WTC11 (cell line): ENCODE measurements at regions not wholly inside any gene's neighbourhood (a gene's known extent, or its start where the extent isn't known, plus 50 kb on each side); places are given as distances from the start of the nearest gene placed in this dataset.

ENCODE experiments used
- CTCF ChIP-seq: fragments of 200-600 bp; IDR thresholded peaks from 2 replicates; pipeline ENCODE4 v1.8.0; 2022; ENCODE audit warnings: antibody characterized with exemption
- ETV6 ChIP-seq: sonication (generic); formaldehyde crosslinking; IDR thresholded peaks from 2 replicates; pipeline ENCODE4 v1.8.1; 2022; ENCODE audit warnings: mild to moderate bottlenecking, missing genetic modification reagents
- SP1 ChIP-seq: sonication (generic); formaldehyde crosslinking; conservative IDR thresholded peaks from 2 replicates; pipeline ENCODE4 v1.8.1; 2022; ENCODE audit warnings: missing genetic modification reagents

DNA sequence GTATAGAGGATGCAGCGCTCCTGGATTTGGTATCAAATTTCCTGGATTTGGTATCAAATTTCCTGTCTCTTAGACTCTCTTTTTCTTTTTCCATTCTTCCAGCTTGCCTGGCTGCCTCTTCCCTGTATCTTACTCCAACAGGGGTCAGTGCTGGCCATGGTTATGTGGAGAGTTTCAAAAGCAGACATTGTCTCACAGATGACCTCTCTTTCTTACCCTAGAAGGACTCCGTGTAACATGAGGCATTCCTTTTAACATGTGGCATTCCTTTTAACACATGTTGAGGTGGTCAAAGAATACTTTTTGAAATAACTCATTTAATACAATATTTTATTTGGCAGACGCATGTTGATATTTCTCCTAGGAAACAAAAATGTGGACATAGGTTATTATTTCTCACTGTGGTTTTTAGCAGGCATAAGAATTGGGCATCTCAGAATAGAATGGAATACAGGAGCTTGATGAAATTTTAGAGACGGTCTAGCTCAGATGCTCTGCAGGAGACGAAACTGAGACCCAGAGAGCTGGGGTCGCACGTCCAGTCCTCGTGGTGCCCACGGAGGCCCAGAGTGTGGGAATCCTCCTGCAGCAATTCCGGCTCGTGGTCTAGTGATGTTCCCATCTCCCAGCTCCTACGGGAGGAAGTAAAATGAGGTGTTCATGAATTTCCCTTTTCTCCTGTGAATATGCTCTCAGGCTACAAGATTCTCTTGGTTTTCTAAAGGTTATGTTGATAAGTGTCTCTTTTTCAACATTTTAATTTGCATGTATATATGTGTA lies 59.6 kb upstream of the PITRM1 start:
- no peak for TF ChIP-seq CTCF
- TF ChIP-seq ETV6 (CRISPR knock-in tag) = no peak
- no peak for TF ChIP-seq SP1 (CRISPR knock-in tag)
